ENCODE measurements at regions not wholly inside any gene's neighbourhood (a gene's known extent, or its start where the extent isn't known, plus 50 kb on each side); places are given as distances from the start of the nearest gene placed in this dataset.

DNA sequence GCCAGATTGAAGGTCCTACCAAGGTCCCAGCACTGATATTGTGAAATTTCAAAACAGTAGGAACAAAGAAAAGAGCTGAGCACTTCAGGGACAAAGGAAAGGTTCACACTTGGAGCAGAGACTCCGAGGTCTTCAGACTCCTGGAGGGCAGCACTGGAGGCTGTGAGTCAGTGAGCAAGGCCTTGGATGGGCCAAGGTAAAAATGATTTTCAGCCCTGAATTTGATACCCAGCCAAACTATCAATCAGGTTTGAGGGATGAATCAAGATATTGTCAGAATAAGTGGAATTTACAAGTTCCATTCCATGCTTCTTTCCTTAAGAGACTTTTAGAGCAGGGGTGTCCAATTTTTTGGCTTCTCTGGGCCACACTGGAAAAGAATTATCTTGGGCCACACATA is 111.7 kb downstream of the ADRA2C start:
- no peak for TF ChIP-seq POLR2AphosphoS5 (IDR thresholded peaks at IDR 0.05; ENCODE audit: low read depth, low read length)
- TF ChIP-seq POLR2A (IDR thresholded peaks at IDR 0.05; ENCODE audit: low read depth, low read length): no peak
- TF ChIP-seq TAF1 (IDR thresholded peaks at IDR 0.05; ENCODE audit: borderline replicate concordance, low read depth, low read length): no peak

Data from GM12892 (cell line).